UCSD-AML1 (cell line): ENCODE measurements at regions not wholly inside any gene's neighbourhood (a gene's known extent, or its start where the extent isn't known, plus 50 kb on each side); places are given as distances from the start of the nearest gene placed in this dataset.

Experiments used
- DNase-seq: peaks from one replicate; lab custom pipeline; 2025; ENCODE audit not compliant: unreplicated experiment; lab: John Stamatoyannopoulos, UW

DNA sequence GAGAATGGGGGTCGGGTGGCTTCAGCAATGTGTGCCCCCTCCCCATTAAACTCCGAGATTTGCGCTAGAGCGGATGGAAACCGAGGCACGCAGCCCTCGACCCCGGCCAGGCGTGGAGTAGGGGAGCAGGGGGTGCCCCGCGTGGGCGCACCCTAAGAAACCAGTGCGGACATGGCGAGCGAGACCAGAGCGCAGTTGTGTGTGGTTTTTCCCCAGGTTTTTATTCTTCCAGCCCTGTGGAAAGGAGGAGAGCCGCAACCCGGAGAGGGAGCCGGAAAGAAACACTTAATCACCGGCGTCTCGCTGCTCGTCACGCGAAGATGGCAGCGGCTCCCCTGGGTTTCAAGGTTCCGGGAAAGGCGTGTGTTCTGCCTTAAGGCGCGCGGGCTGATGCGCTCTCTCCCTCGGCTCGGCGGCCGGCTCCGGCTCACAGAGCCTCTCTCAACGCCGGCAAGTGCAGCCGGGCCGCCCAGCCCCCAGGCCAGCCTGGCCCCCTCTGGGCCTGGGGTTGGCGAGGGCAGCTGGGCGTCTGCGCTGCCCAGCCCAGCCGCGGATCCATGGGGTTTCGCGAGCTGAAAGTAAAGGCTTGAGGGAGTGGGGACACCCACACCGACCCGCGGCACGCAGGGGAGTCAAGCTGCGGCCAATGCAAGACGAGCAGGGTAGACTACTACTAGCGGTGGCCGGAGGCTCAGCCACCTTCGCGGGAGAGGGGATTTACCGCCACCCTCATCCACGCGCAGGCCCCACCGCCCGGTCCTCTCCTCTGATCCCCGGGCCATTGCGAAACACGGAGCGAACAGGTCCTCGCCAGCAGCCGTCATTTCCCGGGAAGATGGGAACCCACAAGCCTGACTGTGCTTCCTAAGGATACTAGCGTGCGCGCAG lies 74.0 kb upstream of the BCOR start:
- peak; percentile 56 for DNase-seq

DNA sequence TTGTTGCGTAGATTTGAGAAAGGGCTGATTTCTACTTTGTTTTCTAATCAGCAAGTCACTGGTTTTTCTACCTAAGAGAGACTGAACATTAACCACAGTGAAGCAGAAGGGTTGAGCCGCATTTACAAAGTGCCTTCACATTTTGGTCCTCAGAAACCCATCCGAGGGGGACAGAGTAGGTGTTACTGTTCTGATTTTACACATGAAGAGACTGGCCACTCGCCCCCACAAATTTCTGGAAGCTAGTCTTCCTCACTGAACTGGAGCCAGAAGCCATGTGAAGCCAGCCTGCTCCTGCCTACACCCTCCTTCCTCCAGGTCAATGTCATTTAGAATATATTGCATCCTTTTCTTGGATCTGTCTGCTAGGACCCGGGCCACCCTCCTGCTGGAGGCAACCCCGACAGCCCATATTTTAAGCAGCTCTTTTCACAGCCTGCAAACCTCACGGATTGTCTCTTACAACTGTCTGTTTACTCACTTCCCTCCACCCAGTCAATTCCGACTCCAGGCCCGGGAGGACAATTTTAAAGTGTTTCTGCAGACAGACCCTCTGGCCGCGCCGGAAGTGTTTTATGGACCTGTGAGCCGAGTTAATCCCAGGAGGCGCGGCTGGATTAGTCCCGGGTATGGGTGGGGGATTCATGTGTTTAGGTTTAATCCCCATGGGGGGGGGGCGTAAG lies 73.2 kb upstream of the BCOR start:
- no peak for DNase-seq

DNA sequence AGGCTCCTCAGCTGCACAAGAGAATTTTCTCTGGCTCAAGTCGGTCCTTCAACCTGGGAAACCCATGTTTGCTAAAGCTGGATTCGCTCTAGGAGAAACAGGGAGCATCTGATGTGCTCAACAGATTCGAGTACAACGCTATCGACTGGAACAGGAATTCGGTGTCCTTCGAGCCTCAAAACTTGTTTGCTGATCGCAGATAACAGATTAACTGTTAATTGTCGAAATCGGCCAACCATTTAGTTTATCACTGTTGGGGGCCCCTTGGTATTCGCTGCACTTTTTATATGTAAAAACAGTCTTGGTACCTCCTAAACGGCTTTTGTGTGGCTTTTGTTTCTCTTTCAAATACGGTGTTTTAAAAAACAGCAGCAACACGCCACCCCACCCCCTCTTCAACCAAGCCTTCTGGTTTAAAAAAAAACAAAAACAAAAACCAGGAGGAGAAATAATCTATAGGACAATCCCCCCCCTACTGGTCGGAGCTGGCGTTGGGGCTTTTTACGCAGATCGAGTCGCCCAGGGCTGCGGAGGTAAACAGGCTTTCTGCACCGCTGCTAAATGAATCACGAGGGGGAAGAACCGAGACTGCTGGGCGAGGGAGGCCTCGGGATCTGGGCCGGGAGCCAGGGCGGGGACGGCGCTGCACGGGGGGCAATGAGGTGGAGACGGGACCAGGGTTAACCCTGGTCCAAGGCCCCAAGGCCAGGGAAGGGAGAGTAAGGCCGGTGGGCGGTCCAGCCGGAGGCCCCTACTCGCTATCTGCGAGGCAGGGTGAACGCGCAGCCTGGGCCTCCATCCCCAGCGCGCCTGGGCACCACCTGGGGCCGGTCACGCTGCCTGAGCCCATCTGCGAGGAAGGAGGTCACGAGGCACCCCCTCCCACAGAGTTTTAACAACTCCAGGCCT lies 71.7 kb upstream of the BCOR start:
- DNase-seq = peak; percentile 65

DNA sequence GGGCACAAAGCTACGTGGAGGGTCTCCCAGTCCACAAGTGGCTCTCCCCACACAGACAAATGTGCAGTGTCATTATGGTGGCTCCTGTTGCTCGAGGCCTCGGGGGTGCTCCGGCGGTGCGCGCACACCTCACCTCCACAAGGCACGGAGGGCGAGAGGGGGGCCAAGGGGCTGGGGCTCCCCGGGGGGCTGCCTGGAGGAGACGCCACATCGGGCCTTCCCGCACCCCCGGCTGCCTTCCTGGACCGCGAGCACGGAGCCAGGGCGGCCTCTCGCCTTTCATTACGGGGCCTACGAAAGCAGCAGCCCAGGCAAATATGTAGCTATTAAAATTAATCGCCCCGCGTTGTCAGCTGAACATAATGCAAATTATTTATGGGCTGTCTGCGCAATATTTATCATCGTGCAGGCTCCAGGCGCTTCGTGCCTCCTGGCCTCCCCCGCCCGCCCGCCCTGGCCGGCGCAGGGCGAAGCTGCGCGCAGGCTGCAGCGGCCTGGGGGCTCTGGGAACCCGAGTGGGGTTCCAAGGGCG lies 70.8 kb upstream of the BCOR start:
- DNase-seq = no peak

DNA sequence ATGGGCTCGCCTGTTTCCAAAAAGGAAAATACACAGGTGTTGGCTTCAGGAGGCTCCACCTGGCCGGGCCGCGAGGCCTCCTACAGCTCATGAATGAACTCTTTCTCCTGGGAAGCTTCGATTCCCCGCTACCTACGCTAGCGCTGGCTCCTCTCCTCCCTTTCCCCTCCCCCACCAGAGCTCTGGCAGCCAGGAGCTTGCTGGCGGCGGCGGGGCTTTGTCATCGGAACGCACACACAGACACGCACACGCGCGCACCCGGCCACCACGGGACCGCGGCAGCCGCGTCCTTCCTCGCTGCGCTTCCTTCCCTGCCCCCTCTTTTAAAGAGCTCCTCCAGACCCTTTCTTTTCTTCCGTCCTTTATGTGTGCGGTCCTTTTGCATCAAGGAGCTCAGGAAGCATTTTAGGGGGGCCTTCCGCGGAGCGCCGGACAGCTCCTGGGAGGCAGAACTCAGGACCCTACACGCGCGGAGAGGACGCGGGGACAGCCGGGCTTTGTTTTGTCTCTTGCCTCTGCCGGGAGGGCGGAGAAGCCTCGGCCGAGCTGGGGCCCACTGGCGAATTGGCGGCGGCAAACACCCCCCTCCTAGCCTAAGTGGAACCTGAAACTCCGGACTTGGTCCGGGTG lies 70.2 kb upstream of the BCOR start:
- no peak for DNase-seq

DNA sequence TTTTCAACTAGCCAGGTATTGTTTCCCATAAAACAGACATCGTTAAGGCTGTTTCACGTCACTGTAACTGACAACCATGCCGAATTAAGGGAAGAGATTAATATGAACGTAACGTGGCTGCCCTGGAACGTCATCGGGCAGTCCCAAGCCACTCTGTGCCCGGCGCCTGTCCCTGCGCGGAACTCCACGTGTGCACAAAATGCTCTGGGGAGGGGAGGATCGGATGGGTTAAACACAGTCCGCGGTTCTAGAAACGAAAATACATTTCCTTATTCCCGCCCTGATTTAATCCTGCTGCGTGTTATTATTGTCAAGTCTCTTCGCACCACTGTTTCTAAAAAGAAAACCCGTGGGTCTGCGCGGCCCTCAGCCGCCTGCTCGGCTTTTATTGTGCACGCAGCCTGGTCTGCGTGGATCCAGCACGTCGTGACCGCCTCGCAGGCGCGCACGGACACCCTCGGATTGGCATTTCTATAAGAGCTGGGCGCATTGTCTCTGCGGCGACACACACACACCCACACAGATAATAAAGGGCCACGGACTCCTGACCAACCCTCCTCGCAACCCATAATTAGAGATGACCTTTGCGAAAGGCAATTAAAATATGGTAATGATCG lies 69.6 kb upstream of the BCOR start:
- DNase-seq = no peak

DNA sequence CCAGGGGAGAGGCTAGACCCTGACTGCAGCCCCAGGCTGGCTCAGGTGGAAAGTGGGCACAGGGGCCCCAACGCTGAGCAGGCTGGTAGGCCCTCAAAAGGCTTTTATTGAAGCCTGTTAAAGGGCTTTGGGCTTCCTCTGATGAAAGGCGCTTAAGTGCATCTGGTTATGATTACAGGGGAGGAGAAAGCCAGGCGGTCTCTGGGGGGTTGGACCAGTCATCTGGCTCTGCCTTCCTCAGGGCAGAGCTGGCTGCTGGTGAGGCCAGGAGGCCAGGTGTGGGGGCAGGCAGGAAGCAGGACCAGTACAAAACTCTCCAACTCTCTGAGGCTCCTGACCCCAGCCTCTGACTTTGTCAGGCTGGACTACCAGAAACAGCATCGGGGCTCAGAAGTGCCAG lies 68.8 kb upstream of the BCOR start:
- DNase-seq = no peak

DNA sequence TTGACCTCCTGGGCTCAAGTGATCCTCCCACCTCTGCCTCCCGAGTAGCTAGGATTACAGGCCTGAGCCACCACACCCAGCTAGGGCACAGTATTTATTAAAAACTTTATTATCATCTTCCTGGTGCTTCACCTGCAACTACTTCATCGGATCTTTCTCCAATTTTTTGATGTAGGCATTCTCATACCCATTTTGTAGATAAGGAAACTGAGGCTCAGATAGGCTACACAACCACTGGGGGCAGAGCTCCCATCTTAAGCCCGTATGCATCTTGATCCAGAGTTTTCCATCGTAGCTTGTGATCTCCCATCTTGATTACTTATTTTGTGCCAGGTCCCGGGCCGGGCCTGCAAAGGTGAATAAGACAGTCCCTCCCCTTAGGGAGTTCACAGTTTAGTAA lies 68.1 kb upstream of the BCOR start:
- no peak for DNase-seq

DNA sequence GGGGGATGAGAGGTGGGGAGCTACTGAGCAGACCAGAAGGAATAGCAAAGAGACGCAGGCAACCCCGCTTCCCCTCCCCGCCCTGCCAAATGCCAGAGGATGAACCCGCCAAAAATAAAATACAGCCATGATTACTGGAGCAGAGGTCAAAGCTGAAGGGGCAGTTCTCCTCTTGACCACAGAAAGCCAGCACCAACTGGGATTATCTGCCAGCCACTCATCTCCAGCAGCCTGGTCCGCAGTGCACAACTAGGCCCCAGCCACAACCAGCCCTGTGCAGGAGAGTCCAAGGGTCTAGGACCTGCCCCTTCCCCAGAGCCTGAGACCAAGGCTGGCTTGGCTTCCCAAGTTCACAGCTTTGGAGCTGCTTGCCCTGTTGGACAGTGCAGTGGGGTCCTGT lies 67.4 kb upstream of the BCOR start:
- no peak for DNase-seq

DNA sequence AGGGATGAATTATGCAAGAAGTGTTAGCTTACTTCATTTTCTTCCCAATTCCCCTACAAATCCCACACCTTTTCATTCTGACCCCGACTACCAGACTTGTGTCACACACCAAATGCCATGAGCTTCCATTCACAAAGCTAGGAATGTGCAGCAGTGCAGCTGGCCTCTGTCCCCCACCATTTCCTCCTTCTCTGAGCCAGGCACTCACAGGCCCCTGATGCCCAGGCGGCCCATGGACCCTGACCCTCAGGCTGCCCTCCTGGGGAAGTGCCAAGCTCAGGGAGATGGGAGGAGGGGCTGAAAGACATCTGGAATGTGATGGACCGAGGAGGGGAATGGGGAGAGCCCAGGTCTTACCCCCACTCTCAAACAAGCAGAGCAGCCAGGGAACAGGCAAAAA lies 67.0 kb upstream of the BCOR start:
- DNase-seq = no peak

DNA sequence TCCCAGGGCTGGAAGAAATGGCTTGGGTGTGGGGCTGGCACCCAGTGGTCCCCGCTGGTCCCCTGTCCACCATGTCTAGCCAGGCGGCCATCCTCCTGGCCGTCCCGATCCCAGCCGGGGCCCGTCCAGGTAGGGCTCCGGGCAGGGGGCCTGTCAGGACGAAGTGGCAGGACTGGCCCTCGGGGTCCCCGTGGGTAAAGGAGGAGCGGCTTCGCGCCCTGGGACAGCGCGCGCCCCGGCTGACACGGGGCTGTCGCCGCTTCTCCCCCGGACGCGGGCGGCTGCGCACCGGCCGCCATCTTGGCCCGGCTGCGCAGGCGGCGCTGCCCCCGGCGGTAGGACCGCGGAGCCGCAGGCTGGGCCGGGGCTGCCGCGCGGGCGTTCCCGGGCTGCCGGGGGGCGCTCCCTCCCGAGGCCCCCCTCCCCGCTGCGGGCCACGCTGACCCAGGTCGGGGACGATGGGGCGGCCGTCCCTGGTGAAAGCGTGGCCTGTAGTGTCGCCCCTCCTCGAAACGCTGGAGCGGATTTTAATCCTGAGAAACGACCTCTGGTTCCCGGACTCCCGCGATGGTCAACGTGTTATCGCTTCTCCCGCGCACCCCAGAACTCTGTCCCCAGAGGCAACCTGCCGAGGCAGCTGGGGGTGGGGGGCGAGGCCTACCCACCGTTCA lies 60.4 kb upstream of the BCOR start:
- DNase-seq = peak; percentile 51

DNA sequence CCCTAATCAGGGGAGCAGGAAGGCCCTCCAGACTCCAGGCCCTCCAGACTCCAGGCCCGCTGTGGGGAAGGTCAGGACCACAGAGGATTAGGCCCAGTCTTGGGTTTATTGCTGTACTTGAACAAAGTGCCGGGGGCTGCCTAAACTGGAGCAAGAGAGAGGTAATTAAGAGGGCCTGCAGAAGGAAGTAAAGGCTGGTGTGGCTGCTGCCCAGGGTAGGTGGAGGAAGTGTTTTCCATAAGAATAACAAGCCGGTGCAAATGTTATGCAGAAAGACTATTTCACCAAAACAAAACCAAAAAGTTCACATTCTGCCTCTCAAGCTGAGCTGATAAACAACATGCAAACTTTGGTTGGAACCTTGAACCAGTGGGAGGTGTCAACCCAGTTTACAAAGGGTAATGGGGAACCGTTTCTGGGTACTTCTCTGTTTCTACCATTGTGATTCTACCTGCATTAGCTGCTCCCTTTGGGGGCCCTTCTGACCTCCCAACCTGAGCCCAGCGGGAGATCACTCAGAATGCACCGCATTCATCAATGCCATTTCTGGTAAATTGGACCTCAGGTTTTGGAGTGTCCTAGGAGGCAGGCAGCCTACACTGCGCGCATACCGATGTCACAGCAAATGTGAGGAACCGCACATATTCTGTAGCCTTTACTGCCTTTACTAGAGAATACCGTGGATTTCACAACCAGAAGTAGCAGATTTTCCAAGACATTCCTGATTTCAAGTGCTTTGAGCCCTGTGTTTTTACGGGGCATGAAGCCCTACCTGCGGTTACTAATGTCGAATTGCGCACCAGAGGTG lies 59.7 kb upstream of the BCOR start:
- DNase-seq = no peak

DNA sequence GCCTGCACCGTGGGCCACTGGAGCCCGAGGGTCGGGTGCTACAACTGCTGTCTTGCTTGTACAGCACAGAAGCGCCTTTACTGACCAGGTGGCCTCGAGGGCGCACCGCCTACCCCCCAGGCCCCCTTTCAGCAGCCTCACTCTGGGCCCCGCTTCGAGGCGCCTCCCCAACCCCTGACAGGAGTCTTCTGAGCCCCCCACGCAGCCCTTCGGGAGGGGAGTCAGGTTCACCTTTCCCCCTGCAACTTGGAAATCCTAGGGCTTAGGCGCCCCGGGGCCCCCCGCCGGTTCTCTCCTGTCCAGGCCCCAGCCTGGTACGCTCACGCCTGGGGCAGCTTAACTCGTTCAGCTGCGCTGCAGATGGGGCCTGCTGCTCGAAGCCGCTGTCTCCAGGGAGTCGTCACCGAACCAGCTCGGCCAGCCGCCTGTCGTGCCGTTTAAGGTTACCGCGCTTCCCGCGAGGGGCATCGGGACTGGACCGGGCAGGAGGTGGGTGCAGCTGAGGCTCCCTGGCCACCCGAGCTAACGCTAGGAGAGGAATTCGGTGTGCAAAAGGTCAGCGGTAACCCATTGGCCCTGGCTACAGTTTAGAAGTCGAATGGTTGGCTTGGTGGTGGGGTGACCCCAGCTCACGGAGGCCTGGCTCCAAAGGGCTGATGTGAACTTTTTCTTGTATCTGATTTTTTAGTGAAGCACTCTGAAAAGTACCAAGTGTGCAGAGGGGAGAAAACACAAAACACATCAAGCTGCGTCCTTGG lies 58.9 kb upstream of the BCOR start:
- no peak for DNase-seq

DNA sequence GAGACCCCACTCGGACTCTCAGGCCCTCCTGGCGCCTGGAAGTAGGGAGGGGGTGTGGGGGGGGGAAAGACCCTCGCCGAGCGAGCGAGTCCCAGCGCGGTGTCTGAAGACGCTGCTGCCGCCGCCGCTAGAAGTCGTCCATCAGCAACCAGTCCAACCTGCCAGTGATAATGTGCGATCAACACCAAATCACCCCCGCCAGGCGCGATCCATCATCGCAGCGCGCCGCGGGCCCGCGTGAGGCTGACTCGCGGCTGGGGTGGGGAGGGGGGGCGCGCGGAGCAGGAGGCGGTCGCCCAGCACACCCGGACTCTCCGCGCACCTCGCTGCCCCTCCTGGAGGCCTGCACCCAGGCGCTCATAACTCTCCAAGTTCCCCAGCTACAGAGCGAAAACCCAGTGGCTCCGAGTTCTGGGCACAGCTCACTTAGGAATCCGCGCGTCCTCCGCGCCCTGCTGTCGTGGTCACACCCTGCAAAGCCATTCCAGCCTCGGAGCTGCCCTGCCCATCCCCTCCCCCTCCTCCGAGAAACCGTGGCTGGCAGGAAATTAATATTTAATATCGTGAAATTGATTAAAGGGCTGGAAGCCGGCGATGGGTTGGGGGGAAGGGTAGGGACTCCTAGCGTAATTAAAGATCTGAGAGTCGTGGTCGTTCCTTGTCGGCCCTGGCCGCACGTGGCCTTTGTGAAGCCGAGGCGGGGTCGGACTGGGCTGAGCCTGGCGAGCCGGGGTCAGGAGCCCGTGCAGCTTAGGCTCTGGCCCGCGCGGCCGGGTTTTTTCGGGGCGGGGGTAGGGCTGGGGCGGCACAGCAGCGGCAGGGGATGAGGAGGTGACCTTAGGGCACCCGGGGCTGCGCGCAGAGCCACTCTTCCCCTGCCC lies 58.1 kb upstream of the BCOR start:
- DNase-seq = no peak

DNA sequence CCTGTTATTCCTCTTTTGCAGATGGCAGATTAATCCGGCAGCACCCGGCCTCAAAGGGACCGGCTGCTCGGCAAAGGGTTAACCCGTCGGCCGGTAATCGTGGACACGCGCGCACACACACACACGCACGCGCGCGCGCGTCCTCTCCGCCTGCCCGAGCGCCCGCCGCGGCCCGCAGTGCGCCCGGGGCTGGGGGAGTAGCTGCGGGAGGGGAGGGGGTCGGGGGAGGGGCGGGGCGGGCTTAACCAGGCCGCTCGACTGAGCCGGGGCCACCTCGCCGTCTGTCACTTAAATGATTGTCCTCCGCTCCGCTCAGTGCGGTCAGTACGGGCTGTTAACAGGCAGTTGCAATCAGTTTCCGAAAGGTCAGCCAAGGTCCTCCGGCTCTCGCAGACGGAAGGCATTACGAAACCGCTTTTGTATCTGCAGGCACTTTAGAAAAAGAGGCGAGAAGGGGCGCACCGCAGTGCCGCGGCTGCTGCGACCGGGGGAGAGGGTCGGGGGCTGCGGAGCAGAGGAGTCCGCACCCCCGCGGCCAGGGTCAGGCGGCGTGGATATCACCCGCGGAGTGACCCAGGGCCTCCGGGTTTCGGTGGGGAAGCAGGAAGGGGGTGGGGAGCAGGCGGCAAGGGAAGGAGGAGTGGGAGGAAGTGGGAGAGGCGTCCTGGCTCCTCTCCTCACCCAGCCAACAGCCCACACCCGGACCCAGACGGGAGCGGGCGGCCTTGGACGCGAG lies 57.3 kb upstream of the BCOR start:
- peak; percentile 70 for DNase-seq

DNA sequence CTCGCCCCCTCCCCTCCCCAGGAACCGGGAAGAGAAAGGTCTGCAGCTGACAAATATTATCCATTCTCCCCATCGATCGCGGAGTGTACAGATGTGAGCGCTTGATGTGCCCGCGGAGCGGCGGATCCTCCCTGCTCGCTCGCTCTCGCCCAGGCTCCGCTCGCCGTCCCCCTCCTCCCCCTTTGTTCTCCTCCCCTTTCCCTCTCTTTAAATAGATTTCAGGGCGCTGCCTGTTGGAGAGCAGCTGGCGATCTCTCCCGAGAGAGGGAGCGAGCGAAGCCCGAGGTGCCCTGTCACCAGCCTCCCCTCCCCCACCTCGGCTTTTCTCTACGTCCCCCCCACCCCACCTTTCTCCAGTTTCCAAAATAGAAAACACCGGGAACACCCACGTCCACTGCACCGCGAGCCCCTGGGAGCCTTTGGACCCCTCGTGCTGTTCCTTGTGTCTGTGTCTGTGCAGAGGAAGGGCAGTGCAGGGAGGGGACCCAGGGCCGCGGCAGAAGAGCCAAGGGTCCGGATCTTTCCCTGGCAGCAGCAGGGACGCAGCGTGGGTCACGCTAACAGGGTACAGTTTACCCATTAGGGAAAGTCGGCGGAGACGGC lies 56.6 kb upstream of the BCOR start:
- DNase-seq = peak; percentile 45
